Neuronal stem cell (in vitro differentiated cells): ENCODE measurements at regions not wholly inside any gene's neighbourhood (a gene's known extent, or its start where the extent isn't known, plus 50 kb on each side); places are given as distances from the start of the nearest gene placed in this dataset.
A peak's percentile ranks its signal among the peaks of the same experiment; 100 is the strongest.

ENCODE experiments used
- DNase-seq: peaks from one replicate; pipeline ENCODE4 v3.0.0-alpha.2; 2013; ENCODE audit warnings: low spot score
- H2AFZ ChIP-seq: one replicate; pipeline ENCODE4 v1.6.1; 2013; ENCODE audit warnings: mild to moderate bottlenecking, low read length, inconsistent platforms
- H2AK5ac ChIP-seq: 2 replicates; pipeline ENCODE4 v1.6.1; 2013; ENCODE audit warnings: low read depth, mild to moderate bottlenecking, inconsistent platforms, low read length, moderate library complexity, mixed read lengths
- H2BK120ac ChIP-seq: 2 replicates; pipeline ENCODE4 v1.6.1; 2013; ENCODE audit warnings: low read depth, mild to moderate bottlenecking, inconsistent platforms, low read length, moderate library complexity, mixed read lengths
- H2BK12ac ChIP-seq: one replicate; pipeline ENCODE4 v1.6.1; 2013; ENCODE audit warnings: low read length, inconsistent platforms
- H2BK15ac ChIP-seq: 2 replicates; pipeline ENCODE4 v1.6.1; 2013; ENCODE audit warnings: mild to moderate bottlenecking, low read length, inconsistent platforms, mixed read lengths
- H2BK5ac ChIP-seq: one replicate; pipeline ENCODE4 v1.6.1; 2013; ENCODE audit warnings: inconsistent platforms, mild to moderate bottlenecking, low read length, moderate library complexity
- H3K14ac ChIP-seq: one replicate; pipeline ENCODE4 v1.6.1; 2013; ENCODE audit warnings: low read length, inconsistent platforms
- H3K18ac ChIP-seq: 2 replicates; pipeline ENCODE4 v1.6.1; 2013; ENCODE audit warnings: low read length, inconsistent platforms
- H3K23ac ChIP-seq: 2 replicates; pipeline ENCODE4 v1.6.1; 2013; ENCODE audit warnings: low read depth, mild to moderate bottlenecking, mixed read lengths, low read length, inconsistent platforms; ENCODE audit not compliant: poor library complexity
- H3K27ac ChIP-seq: replicated peaks from 3 replicates; pipeline ENCODE4 v1.5.1; 2013; ENCODE audit warnings: low read length, inconsistent platforms
- H3K27me3 ChIP-seq, 3 experiments: 2 replicates each; pipeline ENCODE4 v1.6.1; 2013; ENCODE audit warnings: low read length in 3 of 3, mild to moderate bottlenecking in 2 of 3, inconsistent platforms in 1 of 3, low read depth in 1 of 3, mixed read lengths in 1 of 3, moderate library complexity in 1 of 3; ENCODE audit not compliant: control insufficient read depth in 3 of 3, insufficient read depth in 3 of 3
- H3K36me3 ChIP-seq, 2 donors: replicated peaks in 1 of 2; 2 replicates each; pipeline ENCODE4 v1.6.1; 2013; ENCODE audit warnings: low read length in 2 of 2; ENCODE audit not compliant: control insufficient read depth in 2 of 2, insufficient read depth in 2 of 2
- H3K4ac ChIP-seq: 2 replicates; pipeline ENCODE4 v1.6.1; 2013; ENCODE audit warnings: inconsistent platforms, mild to moderate bottlenecking, low read length, moderate library complexity
- H3K4me1 ChIP-seq, 2 donors: 1 replicate in 1 of 2; 2 replicates in 1 of 2; pipeline ENCODE4 v1.6.1; 2013; ENCODE audit warnings: low read length in 2 of 2, low read depth in 1 of 2; ENCODE audit not compliant: control insufficient read depth in 2 of 2, insufficient read depth in 1 of 2
- H3K4me2 ChIP-seq: one replicate; pipeline ENCODE4 v1.6.1; 2013; ENCODE audit warnings: mild to moderate bottlenecking, low read length, inconsistent platforms; ENCODE audit not compliant: insufficient read depth, poor library complexity, severe bottlenecking
- H3K4me3 ChIP-seq, 2 donors: 2 replicates each; pipeline ENCODE4 v1.5.1; 2013; ENCODE audit warnings: low read length in 2 of 2, mild to moderate bottlenecking in 2 of 2, inconsistent platforms in 1 of 2, moderate library complexity in 1 of 2
- H3K79me1 ChIP-seq: one replicate; pipeline ENCODE4 v1.6.1; 2013; ENCODE audit warnings: low read depth, mild to moderate bottlenecking, inconsistent platforms, low read length, moderate library complexity
- H3K9ac ChIP-seq: one replicate; pipeline ENCODE4 v1.6.1; 2013; ENCODE audit warnings: mild to moderate bottlenecking, low read depth, low read length, inconsistent platforms; ENCODE audit not compliant: poor library complexity
- H3K9me3 ChIP-seq, 2 donors: replicated peaks in 1 of 2; 2 replicates each; pipeline versions ENCODE3 to v1.6.1; 2013; ENCODE audit warnings: low read length in 2 of 2, mild to moderate bottlenecking in 2 of 2, inconsistent platforms in 1 of 2, low read depth in 1 of 2, mixed read lengths in 1 of 2, moderate library complexity in 1 of 2; ENCODE audit not compliant: control insufficient read depth in 2 of 2, insufficient read depth in 1 of 2
- H4K8ac ChIP-seq: one replicate; pipeline ENCODE4 v1.6.1; 2013; ENCODE audit warnings: low read depth, mild to moderate bottlenecking, inconsistent platforms, low read length, moderate library complexity
- H4K91ac ChIP-seq: one replicate; pipeline ENCODE4 v1.6.1; 2013; ENCODE audit warnings: low read length, low read depth, mild to moderate bottlenecking, inconsistent platforms; ENCODE audit not compliant: poor library complexity
- WGBS, 2 donors: extraction: QIAGEN DNeasy Blood & Tissue Kit; methylation state at CpG; one replicate each; pipeline ENCODE4 v1.1.7; 2013; ENCODE audit warnings: missing lambda C conversion rate in 2 of 2, mixed read lengths in 1 of 2; ENCODE audit not compliant: insufficient read length in 2 of 2, insufficient replicate concordance in 1 of 2; ENCODE audit errors: extremely low coverage in 2 of 2; 5-methylcytosine and 5-hydroxymethylcytosine counted together

- no peak overlapping the region for H2BK5ac ChIP-seq
- H3K4me3 ChIP-seq, result no peak overlapping the region
- no peak overlapping the region for H4K91ac ChIP-seq
- H3K79me1 ChIP-seq, result no peaks in the 10 kb centered on the region
- H4K8ac ChIP-seq, result no peak overlapping the region
- WGBS, 2 donors, result no CpG with 5 or more reads among the region's 8 CpGs
- H3K23ac ChIP-seq, result no peak overlapping the region
- no peak overlapping the region for H2BK120ac ChIP-seq
- DNase-seq, result peak; percentile 14
- no peaks in the 10 kb centered on the region for H3K27me3 ChIP-seq
- no peak overlapping the region for H2AK5ac ChIP-seq
- H3K27ac ChIP-seq, result no peak overlapping the region
- H3K4me2 ChIP-seq, result no peak overlapping the region
- H2BK15ac ChIP-seq, result no peak overlapping the region
- no peak overlapping the region for H3K9ac ChIP-seq
- peaks cover 4 to 8% of the 10 kb centered on the region in 2 donors for H3K4me1 ChIP-seq
- no peak overlapping the region for H3K14ac ChIP-seq
- no peak overlapping the region for H2BK12ac ChIP-seq
- no peaks in the 10 kb centered on the region for H3K9me3 ChIP-seq
- H3K18ac ChIP-seq, result no peak overlapping the region
- no peak overlapping the region for H3K4ac ChIP-seq
- H2AFZ ChIP-seq, result no peak overlapping the region
- no peaks in the 10 kb centered on the region for H3K36me3 ChIP-seq
Observed at GRCh38 chr7:32357535-32358277, 132.5 kb downstream of the LSM5 start.

- Histone ChIP-seq H3K27me3 (no peaks in the 10 kb centered on the region), H3K18ac (no peak overlapping the region), H3K4me1 (no peaks in the 10 kb centered on the region), H2AFZ (no peak overlapping the region), H3K4me2 (no peak overlapping the region), H3K27ac (no peak overlapping the region), H4K8ac (no peak overlapping the region), H3K4ac (no peak overlapping the region), H3K36me3 (no peaks in the 10 kb centered on the region), H2AK5ac (no peak overlapping the region), H2BK12ac (no peak overlapping the region), H4K91ac (no peak overlapping the region), H2BK5ac (no peak overlapping the region), H3K9me3 (no peaks in the 10 kb centered on the region), H3K14ac (no peak overlapping the region), H3K79me1 (no peaks in the 10 kb centered on the region), H3K4me3 (no peak overlapping the region), H2BK120ac (no peak overlapping the region), H3K23ac (no peak overlapping the region), H2BK15ac (no peak overlapping the region), H3K9ac (no peak overlapping the region)
- DNase-seq, result peak; percentile 8
- no CpG with 5 or more reads among the region's 2 CpGs for WGBS, 2 donors
Observed at GRCh38 chr7:32347244-32347828, 142.8 kb downstream of the LSM5 start.

- DNase-seq, result no peak
- Histone ChIP-seq H3K9me3 (no peaks in the 10 kb centered on the region), H2AK5ac (no peak overlapping the region), H3K23ac (no peak overlapping the region), H4K8ac (no peak overlapping the region), H2BK5ac (peak overlapping the region; percentile 75), H3K27me3 (no peaks in the 10 kb centered on the region), H2BK12ac (peak overlapping the region; percentile 41), H3K36me3 (no peaks in the 10 kb centered on the region), H3K4ac (no peak overlapping the region), H3K9ac (no peak overlapping the region), H2BK15ac (no peak overlapping the region), H3K4me1 (no peaks in the 10 kb centered on the region), H3K14ac (peak overlapping the region; percentile 44), H2AFZ (no peak overlapping the region), H4K91ac (no peak overlapping the region), H2BK120ac (no peak overlapping the region), H3K4me2 (no peak overlapping the region), H3K27ac (no peak overlapping the region), H3K18ac (peak overlapping the region; percentile 31), H3K79me1 (no peaks in the 10 kb centered on the region), H3K4me3 (no peak overlapping the region)
- no CpG with 5 or more reads among the region's 1 CpG for WGBS, 2 donors
Observed at GRCh38 chr7:32346253-32346652, 143.9 kb downstream of the LSM5 start.

GRCh38 chr7:32336726-32337125 is 153.5 kb downstream of the LSM5 start:
- Histone ChIP-seq H3K79me1 (no peaks in the 10 kb centered on the region), H3K9ac (no peak overlapping the region), H3K18ac (no peak overlapping the region), H2BK120ac (no peak overlapping the region), H3K27me3 (no peaks in the 10 kb centered on the region), H2BK12ac (no peak overlapping the region), H3K4me2 (no peak overlapping the region), H3K4me1 (no peaks in the 10 kb centered on the region), H4K91ac (no peak overlapping the region), H2BK15ac (no peak overlapping the region), H4K8ac (no peak overlapping the region), H3K14ac (no peak overlapping the region), H2AFZ (no peak overlapping the region), H2BK5ac (no peak overlapping the region), H2AK5ac (no peak overlapping the region), H3K36me3 (no peaks in the 10 kb centered on the region), H3K27ac (no peak overlapping the region), H3K23ac (no peak overlapping the region), H3K9me3 (no peaks in the 10 kb centered on the region), H3K4ac (no peak overlapping the region), H3K4me3 (no peak overlapping the region)
- DNase-seq, result no peak
- WGBS, 2 donors, result no CpG with 5 or more reads among the region's 2 CpGs
